H9 (cell line): ENCODE measurements at regions not wholly inside any gene's neighbourhood (a gene's known extent, or its start where the extent isn't known, plus 50 kb on each side); places are given as distances from the start of the nearest gene placed in this dataset.

Source experiments
- DNase-seq: peaks from one replicate; pipeline ENCODE4 v3.0.0-alpha.2; 2017
- H2AFZ ChIP-seq: one replicate; pipeline ENCODE4 v1.6.1; 2013; ENCODE audit warnings: mild to moderate bottlenecking, low read length, control low read depth, moderate library complexity
- H2AK5ac ChIP-seq: 2 replicates; pipeline ENCODE4 v1.6.1; 2013; ENCODE audit warnings: low read length, control low read depth, mixed read lengths; ENCODE audit not compliant: insufficient read length
- H2BK120ac ChIP-seq: one replicate; pipeline ENCODE4 v1.6.1; 2013; ENCODE audit warnings: low read depth, mild to moderate bottlenecking, low read length, control low read depth, inconsistent platforms; ENCODE audit not compliant: poor library complexity, severe bottlenecking
- H2BK12ac ChIP-seq: 2 replicates; pipeline ENCODE4 v1.6.1; 2013; ENCODE audit warnings: low read length, control low read depth, mixed read lengths, low read depth; ENCODE audit not compliant: insufficient read length
- H2BK15ac ChIP-seq: 2 replicates; pipeline ENCODE4 v1.6.1; 2013; ENCODE audit warnings: low read depth, low read length, control low read depth
- H2BK20ac ChIP-seq: one replicate; pipeline ENCODE4 v1.6.1; 2013; ENCODE audit warnings: low read depth, mild to moderate bottlenecking, low read length, control low read depth, inconsistent platforms; ENCODE audit not compliant: poor library complexity, severe bottlenecking
- H2BK5ac ChIP-seq: 2 replicates; pipeline ENCODE4 v1.6.1; 2013; ENCODE audit warnings: low read length, control low read depth, mixed read lengths; ENCODE audit not compliant: insufficient read length
- H3K14ac ChIP-seq: 2 replicates; pipeline ENCODE4 v1.6.1; 2013; ENCODE audit warnings: low read length, control low read depth; ENCODE audit not compliant: insufficient read depth
- H3K18ac ChIP-seq: 2 replicates; pipeline ENCODE4 v1.6.1; 2013; ENCODE audit warnings: low read depth, mild to moderate bottlenecking, mixed read lengths, low read length, control low read depth; ENCODE audit not compliant: insufficient read length
- H3K23ac ChIP-seq: 2 replicates; pipeline ENCODE4 v1.6.1; 2013; ENCODE audit warnings: low read length, control low read depth, mixed read lengths, low read depth; ENCODE audit not compliant: insufficient read length
- H3K23me2 ChIP-seq: 2 replicates; pipeline ENCODE4 v1.6.1; 2013; ENCODE audit warnings: low read depth, mild to moderate bottlenecking, mixed read lengths, low read length, control low read depth; ENCODE audit not compliant: insufficient read length, poor library complexity, severe bottlenecking
- H3K27ac ChIP-seq: 2 replicates; pipeline ENCODE4 v1.5.1; 2013; ENCODE audit warnings: low read length, control low read depth, mixed read lengths, low read depth; ENCODE audit not compliant: insufficient read length
- H3K27me3 ChIP-seq: 2 replicates; pipeline ENCODE4 v1.6.1; 2013; ENCODE audit warnings: low read length, control low read depth, inconsistent platforms; ENCODE audit not compliant: insufficient read depth
- H3K4ac ChIP-seq: 2 replicates; pipeline ENCODE4 v1.6.1; 2013; ENCODE audit warnings: low read depth, mild to moderate bottlenecking, control low read depth, inconsistent platforms, low read length, moderate library complexity
- H3K4me1 ChIP-seq: 2 replicates; pipeline ENCODE4 v1.6.1; 2013; ENCODE audit warnings: low read length, control low read depth, inconsistent platforms; ENCODE audit not compliant: insufficient read depth
- H3K4me2 ChIP-seq: 2 replicates; pipeline ENCODE4 v1.6.1; 2013; ENCODE audit warnings: low read length, control low read depth, mixed read lengths; ENCODE audit not compliant: insufficient read length, insufficient read depth
- H3K56ac ChIP-seq: 2 replicates; pipeline ENCODE4 v1.6.1; 2013; ENCODE audit warnings: low read depth, mild to moderate bottlenecking, mixed read lengths, low read length, control low read depth; ENCODE audit not compliant: insufficient read length
- H3K79me1 ChIP-seq: 2 replicates; pipeline ENCODE4 v1.6.1; 2013; ENCODE audit warnings: low read depth, mild to moderate bottlenecking, moderate library complexity, low read length, control low read depth, inconsistent platforms; ENCODE audit not compliant: insufficient read depth, poor library complexity, severe bottlenecking
- H3K79me2 ChIP-seq: 2 replicates; pipeline ENCODE4 v1.6.1; 2013; ENCODE audit warnings: low read length, control low read depth, inconsistent platforms; ENCODE audit not compliant: insufficient read depth
- H3K9ac ChIP-seq: 2 replicates; pipeline ENCODE4 v1.6.1; 2013; ENCODE audit warnings: low read length, control low read depth, mixed read lengths; ENCODE audit not compliant: insufficient read length; ENCODE audit errors: extremely low read depth
- H3K9me3 ChIP-seq: one replicate; pipeline ENCODE4 v1.6.1; 2013; ENCODE audit warnings: low read depth, low read length, inconsistent platforms; ENCODE audit not compliant: control insufficient read depth
- H3T11ph ChIP-seq: one replicate; pipeline ENCODE4 v1.6.1; 2013; ENCODE audit warnings: mild to moderate bottlenecking, low read length, control low read depth, inconsistent platforms
- H4K20me1 ChIP-seq: one replicate; pipeline ENCODE4 v1.6.1; 2013; ENCODE audit not compliant: control insufficient read depth, insufficient read length, insufficient read depth
- H4K5ac ChIP-seq: 2 replicates; pipeline ENCODE4 v1.6.1; 2013; ENCODE audit warnings: low read depth, mild to moderate bottlenecking, mixed read lengths, low read length, control low read depth; ENCODE audit not compliant: insufficient read length
- H4K8ac ChIP-seq: replicated peaks from 2 replicates; pipeline ENCODE4 v1.6.1; 2013; ENCODE audit warnings: low read length, control low read depth, mixed read lengths, low read depth; ENCODE audit not compliant: insufficient read length
- H4K91ac ChIP-seq: 2 replicates; pipeline ENCODE4 v1.6.1; 2013; ENCODE audit warnings: low read depth, mild to moderate bottlenecking, moderate library complexity, mixed read lengths, low read length, control low read depth; ENCODE audit not compliant: insufficient read length
- H3K27ac Mint-ChIP-seq, 3 experiments: 2 replicates in 2 of 3; 3 replicates in 1 of 3; pipeline ENCODE4 v1.8.0; 2020 to 2021; ENCODE audit warnings: mixed read lengths in 3 of 3, mild to moderate bottlenecking in 1 of 3, moderate library complexity in 1 of 3
- H3K27me3 Mint-ChIP-seq: 2 replicates; pipeline ENCODE4 v1.8.0; 2021; ENCODE audit warnings: low read depth, mild to moderate bottlenecking, moderate library complexity, mixed read lengths
- H3K36me3 Mint-ChIP-seq, 3 experiments: 2 replicates in 2 of 3; 3 replicates in 1 of 3; pipeline ENCODE4 v1.8.0; 2020 to 2021; ENCODE audit warnings: low read depth in 3 of 3, mixed read lengths in 3 of 3; ENCODE audit not compliant: insufficient read depth in 1 of 3
- H3K4me1 Mint-ChIP-seq, 2 experiments: 2 replicates each; pipeline ENCODE4 v1.8.0; 2020; ENCODE audit warnings: mixed read lengths in 2 of 2
- H3K4me3 Mint-ChIP-seq, 2 experiments: 2 replicates in 1 of 2; 3 replicates in 1 of 2; pipeline ENCODE4 v1.8.0; 2020 to 2021; ENCODE audit warnings: mild to moderate bottlenecking in 2 of 2, mixed read lengths in 2 of 2, moderate library complexity in 1 of 2
- H3K9me3 Mint-ChIP-seq, 2 experiments: 2 replicates in 1 of 2; 3 replicates in 1 of 2; pipeline ENCODE4 v1.8.0; 2020; ENCODE audit warnings: mild to moderate bottlenecking in 2 of 2, mixed read lengths in 2 of 2, moderate library complexity in 1 of 2
- CTCF ChIP-seq: fragments of 200-600 bp; sonication (generic); conservative IDR thresholded peaks from 3 replicates; pipeline ENCODE4 v1.8.0; 2021; ENCODE audit warnings: antibody characterized with exemption, mild to moderate bottlenecking
- WGBS: extraction: QIAGEN DNeasy Blood & Tissue Kit; methylation state at CpG from one replicate; pipeline ENCODE4 v1.1.7; 2013; ENCODE audit warnings: missing lambda C conversion rate, low lambda C conversion rate, mixed read lengths; ENCODE audit not compliant: insufficient read length; ENCODE audit errors: extremely low coverage; 5-methylcytosine and 5-hydroxymethylcytosine counted together

- Histone ChIP-seq H3K4ac (no peak overlapping the region), H2AK5ac (no peak overlapping the region), H4K8ac (no peak overlapping the region), H3K4me1 (no peaks in the 10 kb centered on the region), H3K4me2 (no peak overlapping the region), H3K79me2 (no peaks in the 10 kb centered on the region), H3K14ac (no peak overlapping the region), H3K18ac (no peak overlapping the region), H2BK12ac (no peak overlapping the region), H2BK15ac (no peak overlapping the region), H3K27me3 (no peaks in the 10 kb centered on the region), H3K9ac (no peak overlapping the region), H2BK20ac (no peak overlapping the region), H3K9me3 (no peaks in the 10 kb centered on the region), H3K56ac (no peak overlapping the region), H3K23ac (no peak overlapping the region), H2BK120ac (no peak overlapping the region), H4K20me1 (no peaks in the 10 kb centered on the region), H3K27ac (no peak overlapping the region), H2AFZ (no peak overlapping the region), H3T11ph (no peak overlapping the region), H3K79me1 (no peaks in the 10 kb centered on the region), H2BK5ac (no peak overlapping the region), H4K5ac (no peak overlapping the region), H4K91ac (no peak overlapping the region), H3K23me2 (no peaks in the 10 kb centered on the region)
- 0 out of 3 replicates have a peak, but pooled peaks have one; percentile 13 for TF ChIP-seq CTCF
- Mint-ChIP-seq H3K27ac (no peak overlapping the region), H3K27me3 (peaks cover 6% of the 10 kb centered on the region), H3K9me3 (no peaks in the 10 kb centered on the region), H3K4me1 (peaks cover 4 to 9% of the 10 kb centered on the region in 2 experiments), H3K36me3 (no peaks in the 10 kb centered on the region), H3K4me3 (no peak overlapping the region)
- no peak for DNase-seq
- WGBS, result no CpG with 5 or more reads among the region's 5 CpGs
Measured at GRCh38 chr5:3430691-3431090, 164.9 kb upstream of the IRX1 start.
